ENCODE measurements at regions not wholly inside any gene's neighbourhood (a gene's known extent, or its start where the extent isn't known, plus 50 kb on each side); places are given as distances from the start of the nearest gene placed in this dataset.
"Not testable (repeated sequence)": the region's sequence is repeated elsewhere in the genome, so short reads cannot be mapped to it uniquely, and the experiment has no call there.

GRCh38 chr3:20989653-20990052, 761.4 kb downstream of the ZNF385D start:
- dilution Hi-C loops (cut with HindIII; ENCODE audit: low sequenced_read_pairs, unreplicated experiment); H2AK5ac ChIP-seq (ENCODE audit: low read depth, low read length); H3K4me1 ChIP-seq (ENCODE audit: control insufficient read depth, insufficient read depth, low read length); H3K56ac ChIP-seq (ENCODE audit: extremely low read depth, insufficient read depth, low read length); CTCF ChIA-PET; H3K14ac ChIP-seq (replicated peaks; ENCODE audit: low read depth, low read length); H3K27me3 ChIP-seq (ENCODE audit: control insufficient read depth, insufficient read depth, low read length); POLR2A ChIA-PET (ENCODE audit: unreplicated experiment); H4K20me1 ChIP-seq (ENCODE audit: insufficient read depth, low read length); H3K9me3 ChIP-seq (ENCODE audit: control insufficient read depth, insufficient read depth, low read length); H3K36me3 ChIP-seq (ENCODE audit: control insufficient read depth, insufficient read depth, low read length); H2BK20ac ChIP-seq (ENCODE audit: low read depth, low read length); H2BK5ac ChIP-seq (ENCODE audit: low read depth, low read length, poor library complexity, severe bottlenecking); DNase-seq; H3K9me1 ChIP-seq (ENCODE audit: insufficient read depth, low read length); H4K8ac ChIP-seq (ENCODE audit: low read depth in 2 of 2, low read length in 2 of 2); H4K91ac ChIP-seq (ENCODE audit: insufficient read depth, low read depth, low read length); H3K27ac ChIP-seq (ENCODE audit: insufficient read depth, low read length); H3K4me3 ChIP-seq (ENCODE audit: insufficient read depth, low read depth, low read length); H3K23ac ChIP-seq (ENCODE audit: low read depth, low read length); H3K18ac ChIP-seq (ENCODE audit: low read depth, low read length); H2AFZ ChIP-seq (replicated peaks; ENCODE audit: low read length, poor library complexity); H3K9ac ChIP-seq (ENCODE audit: low read depth, low read length); H3K4ac ChIP-seq (ENCODE audit: low read depth, low read length); intact Hi-C loops (cut with micrococcal nuclease); ATAC-seq (ENCODE audit: low read depth); H3K4me2 ChIP-seq (ENCODE audit: low read depth, low read length); H3K79me1 ChIP-seq (ENCODE audit: low read depth in 1 of 2, low read length in 2 of 2); H2BK120ac ChIP-seq (ENCODE audit: low read depth, low read length); BruUV-seq (replicated peaks); H4K5ac ChIP-seq (ENCODE audit: low read depth, low read length); in situ Hi-C loops (cut with MboI; ENCODE audit: low sequenced_read_pairs); H2BK15ac ChIP-seq (ENCODE audit: low read depth, low read length); H2AK9ac ChIP-seq (replicated peaks; ENCODE audit: low read depth, low read length, poor library complexity): not testable (repeated sequence)
